Glomerular endothelial cell (primary cell): ENCODE measurements at regions not wholly inside any gene's neighbourhood (a gene's known extent, or its start where the extent isn't known, plus 50 kb on each side); places are given as distances from the start of the nearest gene placed in this dataset.
"Not testable (repeated sequence)": the region's sequence is repeated elsewhere in the genome, so short reads cannot be mapped to it uniquely, and the experiment has no call there.

Experiments used
- DNase-seq: peaks from one replicate; pipeline ENCODE4 v3.0.0-alpha.2; 2011; ENCODE audit warnings: low read depth, low spot score; ENCODE audit errors: extremely low read depth

DNA sequence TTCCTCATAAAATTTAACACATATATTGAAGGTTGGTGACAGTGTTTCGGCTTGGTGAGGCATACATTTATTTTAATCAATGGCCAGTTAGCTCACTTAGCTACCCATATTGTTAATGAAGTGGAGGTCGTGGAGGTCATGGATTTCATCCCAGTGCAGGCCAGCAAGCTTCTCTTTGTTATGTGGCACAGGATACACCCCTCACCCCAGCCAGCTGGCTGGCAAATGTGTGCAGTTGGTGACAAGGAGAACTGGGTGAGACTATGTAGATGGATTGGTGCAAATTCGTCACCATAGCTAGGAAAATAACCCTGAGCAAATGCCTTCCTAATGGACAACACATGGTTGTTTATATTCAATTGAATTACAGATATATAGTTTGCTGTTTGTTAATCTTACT, 50.5 kb upstream of the FOXP2 start:
- no peak for DNase-seq

DNA sequence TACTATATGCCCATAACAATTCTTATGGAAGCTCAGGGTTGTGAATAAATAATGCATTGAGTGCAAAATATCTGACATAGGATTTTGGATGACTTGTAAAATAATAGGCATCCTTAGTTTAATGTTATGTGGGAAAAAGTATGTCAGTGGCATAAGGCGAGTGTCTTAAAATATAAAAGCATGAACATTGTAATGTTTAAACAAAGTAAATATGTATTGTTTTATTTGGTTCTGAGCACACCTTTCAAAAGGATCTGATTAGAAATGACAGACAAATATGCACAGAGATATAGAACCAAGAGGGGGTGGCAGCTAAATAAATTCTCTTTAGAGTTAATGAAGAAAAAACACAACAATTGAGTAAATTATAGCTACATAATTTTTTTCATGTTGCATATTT, 51.3 kb upstream of the FOXP2 start:
- no peak for DNase-seq

DNA sequence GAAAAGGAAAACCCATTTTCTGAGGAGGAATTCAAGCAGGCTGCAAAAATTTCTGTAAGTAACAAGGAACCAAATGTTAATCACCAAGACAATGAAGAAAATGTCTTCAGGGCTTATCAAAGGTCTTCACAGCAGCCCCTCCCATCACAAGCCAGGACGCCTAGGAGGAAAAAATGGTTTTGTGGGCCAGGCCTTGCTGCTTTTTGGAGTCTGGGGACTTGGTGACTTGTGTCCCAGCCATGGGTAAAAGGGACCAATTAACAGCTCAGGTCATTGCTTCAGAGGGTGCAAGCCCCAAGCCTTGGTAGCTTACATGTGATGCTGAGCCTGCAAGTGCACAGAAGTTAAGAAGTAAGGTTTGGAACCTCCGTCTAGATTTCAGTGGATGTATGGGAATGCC, 55.7 kb upstream of the FOXP2 start:
- DNase-seq, result no peak

DNA sequence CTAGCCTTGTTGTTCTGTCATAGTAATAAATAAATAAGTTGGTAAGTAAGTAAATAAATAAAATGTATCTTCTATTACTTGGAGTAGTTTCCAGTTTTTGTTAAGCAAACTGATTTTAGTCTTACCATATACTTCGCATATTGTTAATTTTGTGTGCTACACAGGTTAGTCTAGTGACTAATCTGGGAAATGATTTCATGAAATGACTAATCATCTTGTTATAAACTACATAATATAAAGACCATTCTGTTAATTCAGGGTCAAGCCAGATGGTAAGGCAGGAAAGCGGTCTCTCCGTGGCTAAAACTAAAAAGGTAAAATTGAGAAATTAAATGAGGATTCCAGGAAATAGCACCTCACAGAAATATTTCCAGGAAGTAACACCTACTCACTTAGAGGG, 58.5 kb upstream of the FOXP2 start:
- peak; percentile 16 for DNase-seq

DNA sequence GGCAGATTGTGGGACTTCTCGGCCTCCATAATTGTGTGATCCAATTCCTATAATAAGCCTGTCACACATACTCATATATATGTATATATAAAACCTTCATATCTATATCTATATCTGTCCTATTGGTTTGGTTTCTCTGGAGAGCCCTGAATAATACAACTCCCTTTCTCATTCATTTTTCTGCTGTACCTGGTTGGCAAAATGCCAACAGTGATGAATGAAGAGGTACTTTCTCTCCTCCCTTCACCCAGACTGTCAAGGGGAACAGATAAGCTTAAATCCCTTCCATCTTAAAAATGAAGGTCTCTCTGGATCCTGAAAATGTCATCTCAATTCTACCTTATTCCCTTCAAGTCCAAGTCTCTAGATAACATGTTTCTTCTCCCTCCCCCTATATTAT, 60.3 kb upstream of the FOXP2 start:
- DNase-seq, result no peak

DNA sequence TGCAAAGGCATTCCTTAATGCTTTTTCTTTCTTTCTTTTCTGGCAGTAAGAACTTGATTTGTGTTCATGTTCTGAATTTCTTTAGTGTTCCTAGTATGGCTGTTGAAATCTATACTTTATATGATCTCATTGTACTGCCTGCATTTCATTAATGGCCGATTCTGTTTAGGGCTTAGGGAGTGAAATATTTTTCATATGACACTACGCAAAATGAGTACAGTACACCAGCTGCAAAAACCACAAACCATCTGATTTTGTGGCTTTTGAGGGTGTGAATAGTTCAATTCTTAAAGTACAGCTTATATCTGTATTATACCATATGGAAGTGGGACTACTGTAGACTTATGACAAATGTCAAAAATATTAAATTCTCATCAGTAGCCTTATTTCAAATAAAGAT, 69.1 kb upstream of the FOXP2 start:
- DNase-seq, result no peak

DNA sequence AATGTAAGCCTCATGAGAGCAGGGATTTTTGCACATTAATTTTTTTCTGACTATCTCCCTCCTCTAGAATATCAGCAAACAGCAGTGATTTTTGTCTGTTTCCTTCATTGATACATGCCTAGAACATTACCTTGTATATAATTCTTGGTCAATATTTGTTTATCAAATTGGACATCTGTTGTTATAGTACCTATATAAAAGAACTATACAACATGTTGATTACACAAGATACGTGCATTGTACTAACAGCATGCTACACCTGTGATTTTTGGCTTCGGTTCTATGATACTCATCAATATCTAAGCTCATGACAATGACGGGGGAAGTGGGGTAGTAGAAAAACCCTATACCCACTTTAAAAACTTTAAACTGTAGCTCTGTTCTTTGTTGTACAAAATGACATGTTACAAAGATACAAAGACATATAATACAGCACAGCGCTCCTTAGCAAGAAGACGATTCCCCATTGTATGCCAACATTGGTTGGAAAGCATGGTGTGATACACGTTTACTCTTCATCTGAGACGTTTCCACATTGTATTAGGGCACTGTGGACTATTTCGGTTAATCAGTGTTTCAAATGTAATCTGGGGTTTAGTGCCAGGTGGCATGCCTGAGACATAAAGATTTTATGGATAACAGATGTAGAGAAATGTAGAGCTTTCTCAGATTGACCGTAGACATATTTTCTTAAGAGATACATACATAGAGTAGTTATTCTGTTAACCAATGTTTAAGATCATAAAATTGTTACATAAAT, 70.5 kb upstream of the FOXP2 start:
- DNase-seq, result no peak

DNA sequence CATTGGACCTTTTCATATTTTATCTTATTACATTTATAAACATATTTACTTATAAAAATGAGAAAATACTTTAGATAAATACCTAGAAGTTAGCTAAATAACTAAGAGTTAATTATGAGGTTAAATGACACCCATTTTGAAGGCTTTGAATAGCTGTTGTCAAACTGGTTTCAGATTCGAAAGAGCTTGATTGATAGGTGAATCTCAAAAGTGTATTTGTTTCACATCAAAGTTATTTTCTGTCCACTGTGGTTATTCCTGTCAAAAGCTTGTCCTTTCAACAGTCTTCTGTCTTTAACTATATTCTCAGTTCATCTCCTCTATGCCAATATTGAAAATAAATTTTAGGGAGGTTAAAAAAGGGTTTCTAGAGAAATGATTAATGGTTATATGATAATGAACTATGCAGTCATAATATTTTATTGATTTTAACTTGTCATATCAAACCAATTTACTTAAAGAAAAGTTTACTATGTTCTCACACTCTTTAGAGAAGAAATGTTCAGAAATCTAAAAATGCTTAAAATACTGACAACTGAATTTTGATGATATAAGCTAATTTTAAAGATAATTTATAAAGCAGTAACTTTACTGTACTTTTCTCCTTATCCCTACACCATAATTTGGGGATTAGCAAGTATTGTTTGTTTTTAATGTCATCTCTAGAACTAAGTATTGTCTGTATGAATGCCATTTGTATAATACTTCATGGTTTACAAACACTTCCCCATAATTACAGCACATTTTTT, 72.0 kb upstream of the FOXP2 start:
- DNase-seq, result no peak

DNA sequence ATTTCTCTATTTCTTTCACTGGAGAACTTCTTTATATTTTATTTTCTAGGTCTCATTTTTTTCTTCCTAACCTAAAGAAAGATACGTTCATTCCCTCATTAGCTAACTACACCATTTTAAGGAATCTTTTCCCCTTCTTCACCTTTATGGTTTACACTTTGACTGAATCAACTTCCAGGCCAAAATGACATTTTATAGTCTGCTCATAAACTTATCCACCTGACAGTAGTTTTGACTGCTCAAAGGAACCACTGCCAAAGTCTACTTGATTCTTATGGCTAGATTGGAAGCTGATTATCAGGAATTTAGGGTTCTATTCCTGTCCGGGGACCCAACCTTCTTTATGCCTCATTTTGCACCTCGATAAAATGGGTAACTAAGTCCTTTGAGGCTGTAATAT, 73.0 kb upstream of the FOXP2 start:
- no peak for DNase-seq

DNA sequence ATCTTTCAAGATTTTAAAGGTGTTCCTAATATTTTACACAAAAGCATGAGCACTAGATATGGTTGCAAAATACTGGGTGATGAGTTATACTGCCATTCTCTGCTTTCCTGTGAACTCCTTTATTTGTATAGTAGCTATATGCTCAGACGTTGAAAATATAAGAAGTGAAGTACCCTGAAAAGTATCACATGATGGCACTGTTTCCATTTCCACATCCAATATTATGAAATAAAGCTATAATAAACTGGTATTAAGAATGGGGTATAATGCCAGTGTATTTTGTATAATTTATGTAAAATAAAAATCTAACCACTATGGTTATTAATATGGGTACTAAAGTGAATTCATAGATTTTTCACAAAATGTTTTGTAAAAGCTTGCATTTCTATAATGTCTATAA, 79.6 kb upstream of the FOXP2 start:
- DNase-seq, result no peak

DNA sequence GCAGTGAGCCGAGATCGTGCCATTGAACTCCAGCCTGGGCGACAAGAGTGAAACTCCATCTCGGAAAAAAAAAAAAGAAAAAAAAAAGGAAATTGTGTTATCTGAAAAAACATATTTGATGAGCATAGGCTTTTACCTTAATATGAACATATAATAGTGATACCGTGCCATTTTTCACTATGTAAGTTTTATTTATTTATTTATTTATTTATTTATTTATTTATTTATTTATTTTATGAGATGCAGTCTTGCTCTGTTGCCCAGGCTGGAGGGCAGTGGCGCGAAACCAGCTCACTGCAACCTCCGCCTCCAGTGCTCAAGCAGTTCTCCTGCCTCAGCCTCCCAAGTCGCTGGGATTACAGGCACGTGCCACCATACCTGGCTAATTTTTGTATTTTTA, 85.2 kb upstream of the FOXP2 start:
- DNase-seq, result not testable (repeated sequence)

DNA sequence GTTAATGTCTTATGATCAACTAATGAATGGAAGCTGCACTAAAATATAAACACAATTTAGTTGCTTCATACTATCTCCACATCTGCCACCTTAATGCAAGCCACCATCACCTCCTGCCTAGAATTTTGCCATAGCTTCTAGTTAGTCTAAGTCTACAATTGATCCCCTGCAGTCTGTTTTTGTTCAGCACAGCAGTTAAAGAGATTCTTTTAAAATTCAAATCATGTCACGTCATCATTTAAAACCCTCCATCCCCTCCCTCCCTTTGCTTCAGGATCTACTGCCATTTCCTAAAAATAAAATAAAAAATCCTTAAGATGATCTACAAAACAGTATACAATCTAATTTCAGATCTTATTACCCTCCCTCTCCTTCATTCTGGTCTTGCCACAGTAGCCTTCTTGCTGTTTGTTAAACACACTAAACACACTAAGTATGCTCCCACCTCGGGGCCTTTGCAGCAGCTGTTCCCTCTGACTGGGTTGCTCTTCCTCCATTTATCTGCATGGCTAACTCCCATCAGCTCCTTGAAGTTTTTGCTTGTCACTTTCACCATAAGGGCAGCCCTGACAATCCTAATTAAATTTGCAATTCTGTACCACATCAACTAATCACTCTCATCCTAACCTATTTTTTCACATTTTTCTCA, 97.0 kb upstream of the FOXP2 start:
- DNase-seq, result no peak

DNA sequence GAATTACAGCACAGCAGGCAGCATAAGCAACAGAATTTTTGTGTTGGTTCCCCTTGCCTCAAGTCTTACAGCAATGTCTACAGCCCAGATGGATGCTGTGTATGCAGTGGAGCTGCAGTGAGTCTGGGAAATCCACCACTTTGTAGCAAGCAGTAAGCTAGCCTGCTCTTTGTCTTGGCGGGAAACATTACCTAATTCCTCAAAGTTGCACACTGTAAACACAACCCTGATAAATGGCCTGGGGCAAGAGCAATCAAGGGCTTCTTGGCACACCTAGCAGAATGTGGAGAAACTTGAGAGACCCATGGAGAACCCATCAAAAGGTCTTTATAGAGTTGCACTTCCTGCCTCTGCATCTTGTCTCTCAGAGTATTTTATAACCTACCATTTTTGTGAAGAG, 102.0 kb upstream of the FOXP2 start:
- no peak for DNase-seq

DNA sequence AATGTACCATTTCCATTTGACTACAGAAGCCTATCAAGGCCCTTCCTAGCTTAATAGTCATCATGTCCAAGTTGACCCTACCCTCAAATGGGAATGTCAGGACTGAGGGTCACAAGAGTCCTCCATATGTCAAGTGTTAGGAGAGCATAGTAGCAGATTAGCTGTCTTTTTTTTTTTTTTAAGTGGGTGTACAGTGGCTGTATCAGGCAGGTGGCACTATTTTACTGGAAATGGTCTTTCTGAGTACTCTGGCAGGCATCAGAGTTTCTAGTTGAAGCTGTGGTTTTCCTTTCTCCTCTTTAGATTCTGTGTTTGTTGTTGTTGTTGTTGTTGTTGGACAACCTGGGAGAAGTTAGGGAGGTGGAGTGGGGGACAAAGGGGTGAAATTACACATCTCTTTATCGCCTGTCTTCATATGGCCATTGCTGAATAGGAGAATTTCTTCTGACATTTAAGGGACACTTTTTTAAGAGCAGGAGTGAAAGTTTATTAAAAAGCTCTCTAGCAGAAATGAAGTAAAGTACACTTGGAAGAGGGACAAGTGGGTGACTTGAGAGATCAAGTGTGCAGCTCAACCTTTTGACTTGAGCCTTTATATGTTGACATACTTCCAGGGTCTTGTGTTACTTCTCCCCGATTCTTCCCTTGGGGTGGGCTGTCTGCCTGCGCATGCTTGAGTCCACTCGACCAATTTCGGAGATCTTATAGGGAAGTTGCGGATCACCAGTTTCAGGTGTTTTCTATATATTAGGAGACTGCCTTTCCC, 104.1 kb upstream of the FOXP2 start:
- DNase-seq, result no peak

DNA sequence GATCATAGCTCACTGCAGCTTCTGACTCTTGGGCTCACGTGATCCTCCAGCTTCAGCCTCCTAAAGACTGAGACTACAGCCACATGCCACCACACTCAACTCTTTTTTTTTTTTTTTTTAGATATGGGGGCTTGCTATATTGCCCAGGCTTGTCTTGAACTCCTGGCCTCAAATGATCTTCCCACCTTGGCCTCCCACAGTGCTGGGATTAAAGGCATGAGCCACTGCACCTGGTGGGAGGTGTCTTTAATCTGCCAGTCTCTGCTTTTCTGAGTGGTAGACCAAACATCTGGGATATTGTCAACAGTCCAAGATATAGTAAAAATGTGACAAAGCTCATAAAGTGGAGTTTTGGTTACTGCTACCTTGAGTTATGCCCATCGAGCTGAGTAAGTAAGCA, 104.9 kb upstream of the FOXP2 start:
- DNase-seq, result no peak

DNA sequence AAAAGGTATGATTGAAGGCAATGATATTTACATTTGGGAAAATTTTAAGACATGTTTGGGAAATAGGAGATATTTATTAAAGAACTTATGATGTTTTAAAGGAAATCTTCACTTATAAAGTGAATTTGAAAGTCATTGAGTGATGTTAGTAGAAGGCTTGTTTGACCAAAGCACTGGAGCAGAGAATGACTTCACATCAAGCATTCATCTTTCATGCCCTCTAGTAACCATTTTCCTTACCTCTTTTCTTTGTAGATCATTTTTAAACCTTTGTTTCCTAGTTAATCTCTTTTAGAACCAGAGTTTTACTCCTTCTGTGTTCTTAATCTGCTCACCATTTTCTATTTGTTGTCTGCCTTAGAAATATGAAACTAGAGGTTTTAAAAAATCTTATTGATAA, 111.3 kb upstream of the FOXP2 start:
- no peak for DNase-seq

DNA sequence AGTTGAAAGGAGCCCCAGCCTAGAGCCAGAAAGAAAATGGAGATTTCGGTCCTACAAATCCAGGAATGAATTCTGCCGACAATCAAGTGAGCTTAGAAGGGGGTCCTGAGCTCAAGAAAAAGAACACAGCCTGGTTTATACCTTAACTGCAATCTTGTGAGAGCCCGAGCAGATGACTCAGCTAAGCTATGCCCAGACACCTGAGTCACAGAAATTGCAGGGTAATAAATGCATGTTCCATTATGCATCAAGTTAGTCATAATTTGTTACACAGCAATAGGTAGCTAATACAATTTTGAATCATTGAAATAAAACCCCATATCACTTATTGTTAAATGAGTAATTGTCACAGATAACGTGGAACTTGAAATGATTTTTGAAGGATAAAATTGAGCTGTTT, 111.8 kb upstream of the FOXP2 start:
- no peak for DNase-seq

DNA sequence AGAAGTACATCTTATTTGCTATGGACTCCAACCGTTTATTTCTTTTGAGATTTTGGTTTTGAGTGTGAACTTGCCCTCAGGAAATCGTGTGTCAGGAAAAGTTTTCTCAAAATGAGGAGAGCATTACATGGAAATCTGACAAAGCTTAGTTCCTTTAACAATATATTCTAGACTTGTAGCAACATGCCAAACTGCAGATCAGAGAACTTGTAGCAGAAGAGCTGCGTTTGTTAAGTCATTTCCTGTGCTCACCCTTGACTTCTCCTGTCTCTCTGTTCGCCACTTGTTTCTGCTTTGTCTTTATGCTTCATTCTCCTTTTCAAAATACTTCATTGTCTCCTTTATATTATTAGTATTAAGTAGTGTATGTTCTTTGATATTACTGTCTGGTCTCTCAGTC, 116.6 kb upstream of the FOXP2 start:
- no peak for DNase-seq

DNA sequence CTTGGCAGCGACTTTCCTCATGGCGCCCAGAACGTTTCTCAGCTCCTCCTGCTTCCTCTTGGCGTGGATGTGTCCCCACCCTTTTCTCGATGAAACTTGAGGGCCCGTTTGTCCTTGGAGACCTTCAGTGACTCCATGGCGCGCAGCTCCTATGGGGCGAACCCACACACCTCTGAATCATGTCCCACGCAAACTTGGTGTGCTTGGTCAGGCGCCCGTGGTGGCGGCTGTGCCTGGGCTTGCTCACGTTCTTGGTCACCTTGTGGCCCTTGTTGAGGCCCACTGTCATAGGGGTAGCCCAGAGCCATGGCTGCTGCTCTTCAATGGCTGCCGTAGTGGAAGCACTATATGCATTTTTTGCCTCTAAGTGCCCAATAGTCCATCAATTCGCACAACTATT, 117.5 kb upstream of the FOXP2 start:
- DNase-seq, result no peak

DNA sequence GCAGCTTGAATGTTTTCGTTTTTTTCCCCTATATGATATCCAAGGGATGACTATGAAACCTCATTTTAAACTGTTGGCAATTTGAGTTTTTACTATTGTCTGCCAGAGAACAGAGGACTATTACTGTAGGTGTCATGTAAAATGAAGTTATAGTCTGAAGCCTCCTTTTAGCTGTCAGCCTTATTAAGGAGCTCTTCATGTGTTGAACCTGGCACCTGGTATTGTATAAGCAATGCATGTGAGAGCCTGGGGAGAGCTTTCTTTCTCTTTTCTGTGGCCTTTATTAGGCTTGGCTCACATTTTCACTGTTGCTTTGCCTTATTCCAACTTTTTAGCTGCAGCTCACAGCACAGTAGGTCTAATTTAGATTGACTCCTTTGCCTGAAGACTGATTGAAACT, 119.1 kb upstream of the FOXP2 start:
- no peak for DNase-seq

DNA sequence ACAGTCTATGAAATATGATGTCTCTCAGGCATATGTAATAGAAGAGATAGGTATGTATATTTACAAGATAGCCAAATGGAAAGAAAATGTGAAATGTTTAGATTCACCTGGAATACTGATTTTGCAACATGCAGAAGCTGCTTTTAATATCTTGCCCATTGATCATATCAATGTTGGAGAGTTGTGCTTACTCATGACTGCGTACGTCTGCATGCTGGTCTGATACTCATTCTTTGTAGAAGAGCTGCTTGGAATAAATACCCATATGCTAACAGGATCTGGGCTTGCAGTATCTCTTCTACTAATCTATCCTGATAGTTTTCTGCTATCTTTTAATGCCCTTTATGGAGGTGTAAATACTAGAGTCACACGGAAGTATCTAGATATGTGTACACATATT, 120.6 kb upstream of the FOXP2 start:
- no peak for DNase-seq
